ENCODE measurements at regions not wholly inside any gene's neighbourhood (a gene's known extent, or its start where the extent isn't known, plus 50 kb on each side); places are given as distances from the start of the nearest gene placed in this dataset.
"Not testable (repeated sequence)": the region's sequence is repeated elsewhere in the genome, so short reads cannot be mapped to it uniquely, and the experiment has no call there.

DNA sequence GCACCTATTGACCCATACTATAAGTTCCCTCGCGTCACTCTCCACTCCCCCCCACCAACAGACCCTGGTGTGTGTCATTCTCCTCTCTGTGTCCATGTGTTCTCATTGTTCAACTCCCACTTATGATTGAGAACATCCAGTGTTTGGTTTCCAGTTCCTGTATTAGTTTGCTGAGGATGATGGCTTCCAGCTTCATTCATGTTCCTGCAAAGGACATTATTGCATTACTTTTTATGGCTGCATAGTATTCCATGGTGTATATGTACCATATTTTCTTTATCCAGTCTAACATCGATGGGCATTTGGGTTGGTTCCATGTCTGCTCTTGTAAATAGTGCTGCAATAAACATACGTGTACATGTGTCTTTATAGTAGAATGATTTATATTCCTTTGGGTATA, 709.6 kb upstream of the ZNF608 start:
- not testable (repeated sequence) for TF ChIP-seq YY1 (IDR thresholded peaks at IDR 0.05; ENCODE audit: insufficient read depth, insufficient read length); SUZ12 (IDR thresholded peaks at IDR 0.05; ENCODE audit: extremely low read depth, insufficient read depth, insufficient read length)
